ENCODE measurements at regions not wholly inside any gene's neighbourhood (a gene's known extent, or its start where the extent isn't known, plus 50 kb on each side); places are given as distances from the start of the nearest gene placed in this dataset.

- Histone ChIP-seq H3K36me3 (ENCODE audit: control insufficient read depth, low read depth, low read length) (no peaks in the 10 kb centered on the region), H3K9ac (ENCODE audit: low read length) (no peak overlapping the region), H3K4me1 (ENCODE audit: control insufficient read depth, low read depth, low read length) (no peaks in the 10 kb centered on the region), H3K27ac (ENCODE audit: low read length) (no peak overlapping the region), H3K9me3 (ENCODE audit: control insufficient read depth, low read depth, low read length) (no peaks in the 10 kb centered on the region), H3K4me3 (ENCODE audit: low read length) (no peak overlapping the region), H3K27me3 (ENCODE audit: control insufficient read depth, insufficient read depth, low read length) (no peaks in the 10 kb centered on the region)
Measured at GRCh38 chr7:136245327-136246004, 268.3 kb upstream of the MTPN start.

- no peaks in the 10 kb centered on the region for H3K36me3 ChIP-seq (ENCODE audit: control insufficient read depth, low read depth, low read length)
- no peaks in the 10 kb centered on the region for H3K9me3 ChIP-seq (ENCODE audit: control insufficient read depth, low read depth, low read length)
- no peak overlapping the region for H3K27ac ChIP-seq (ENCODE audit: low read length)
- H3K9ac ChIP-seq (ENCODE audit: low read length) = no peak overlapping the region
- no peaks in the 10 kb centered on the region for H3K27me3 ChIP-seq (ENCODE audit: control insufficient read depth, insufficient read depth, low read length)
- no peaks in the 10 kb centered on the region for H3K4me1 ChIP-seq (ENCODE audit: control insufficient read depth, low read depth, low read length)
- no peak overlapping the region for H3K4me3 ChIP-seq (ENCODE audit: low read length)
Measured at GRCh38 chr7:136234040-136234439, 256.9 kb upstream of the MTPN start.

GRCh38 chr7:136230210-136230609 lies 253.1 kb upstream of the MTPN start:
- Histone ChIP-seq H3K36me3 (ENCODE audit: control insufficient read depth, low read depth, low read length) (no peaks in the 10 kb centered on the region), H3K27me3 (ENCODE audit: control insufficient read depth, insufficient read depth, low read length) (no peaks in the 10 kb centered on the region), H3K27ac (ENCODE audit: low read length) (no peak overlapping the region), H3K9ac (ENCODE audit: low read length) (no peak overlapping the region), H3K4me3 (ENCODE audit: low read length) (no peak overlapping the region), H3K9me3 (ENCODE audit: control insufficient read depth, low read depth, low read length) (no peaks in the 10 kb centered on the region), H3K4me1 (ENCODE audit: control insufficient read depth, low read depth, low read length) (no peaks in the 10 kb centered on the region)

GRCh38 chr7:136229790-136230189 lies 252.6 kb upstream of the MTPN start:
- Histone ChIP-seq H3K9me3 (ENCODE audit: control insufficient read depth, low read depth, low read length) (no peaks in the 10 kb centered on the region), H3K4me3 (ENCODE audit: low read length) (no peak overlapping the region), H3K27ac (ENCODE audit: low read length) (no peak overlapping the region), H3K36me3 (ENCODE audit: control insufficient read depth, low read depth, low read length) (no peaks in the 10 kb centered on the region), H3K9ac (ENCODE audit: low read length) (no peak overlapping the region), H3K4me1 (ENCODE audit: control insufficient read depth, low read depth, low read length) (no peaks in the 10 kb centered on the region), H3K27me3 (ENCODE audit: control insufficient read depth, insufficient read depth, low read length) (no peaks in the 10 kb centered on the region)

GRCh38 chr7:136228171-136228570 lies 251.0 kb upstream of the MTPN start:
- Histone ChIP-seq H3K36me3 (ENCODE audit: control insufficient read depth, low read depth, low read length) (no peaks in the 10 kb centered on the region), H3K9me3 (ENCODE audit: control insufficient read depth, low read depth, low read length) (no peaks in the 10 kb centered on the region), H3K27me3 (ENCODE audit: control insufficient read depth, insufficient read depth, low read length) (no peaks in the 10 kb centered on the region), H3K9ac (ENCODE audit: low read length) (no peak overlapping the region), H3K4me1 (ENCODE audit: control insufficient read depth, low read depth, low read length) (no peaks in the 10 kb centered on the region), H3K4me3 (ENCODE audit: low read length) (no peak overlapping the region), H3K27ac (ENCODE audit: low read length) (no peak overlapping the region)

- H3K9me3 ChIP-seq (ENCODE audit: control insufficient read depth, low read depth, low read length) = no peaks in the 10 kb centered on the region
- no peaks in the 10 kb centered on the region for H3K27me3 ChIP-seq (ENCODE audit: control insufficient read depth, insufficient read depth, low read length)
- H3K4me1 ChIP-seq (ENCODE audit: control insufficient read depth, low read depth, low read length) = no peaks in the 10 kb centered on the region
- H3K4me3 ChIP-seq (ENCODE audit: low read length) = no peak overlapping the region
- no peaks in the 10 kb centered on the region for H3K36me3 ChIP-seq (ENCODE audit: control insufficient read depth, low read depth, low read length)
- H3K27ac ChIP-seq (ENCODE audit: low read length) = no peak overlapping the region
- H3K9ac ChIP-seq (ENCODE audit: low read length) = no peak overlapping the region
Measured at GRCh38 chr7:136214356-136214755, 237.2 kb upstream of the MTPN start.

- H3K27me3 ChIP-seq (ENCODE audit: control insufficient read depth, insufficient read depth, low read length) = no peaks in the 10 kb centered on the region
- H3K27ac ChIP-seq (ENCODE audit: low read length) = no peak overlapping the region
- no peak overlapping the region for H3K9ac ChIP-seq (ENCODE audit: low read length)
- no peaks in the 10 kb centered on the region for H3K9me3 ChIP-seq (ENCODE audit: control insufficient read depth, low read depth, low read length)
- no peaks in the 10 kb centered on the region for H3K4me1 ChIP-seq (ENCODE audit: control insufficient read depth, low read depth, low read length)
- no peaks in the 10 kb centered on the region for H3K36me3 ChIP-seq (ENCODE audit: control insufficient read depth, low read depth, low read length)
- no peak overlapping the region for H3K4me3 ChIP-seq (ENCODE audit: low read length)
Measured at GRCh38 chr7:136213012-136213411, 235.9 kb upstream of the MTPN start.

- Histone ChIP-seq H3K4me1 (ENCODE audit: control insufficient read depth, low read depth, low read length) (no peaks in the 10 kb centered on the region), H3K9ac (ENCODE audit: low read length) (no peak overlapping the region), H3K9me3 (ENCODE audit: control insufficient read depth, low read depth, low read length) (no peaks in the 10 kb centered on the region), H3K4me3 (ENCODE audit: low read length) (no peak overlapping the region), H3K27me3 (ENCODE audit: control insufficient read depth, insufficient read depth, low read length) (no peaks in the 10 kb centered on the region), H3K36me3 (ENCODE audit: control insufficient read depth, low read depth, low read length) (no peaks in the 10 kb centered on the region), H3K27ac (ENCODE audit: low read length) (no peak overlapping the region)
Measured at GRCh38 chr7:136210664-136211063, 233.5 kb upstream of the MTPN start.

- H3K27ac ChIP-seq (ENCODE audit: low read length) = no peak overlapping the region
- no peaks in the 10 kb centered on the region for H3K36me3 ChIP-seq (ENCODE audit: control insufficient read depth, low read depth, low read length)
- no peaks in the 10 kb centered on the region for H3K4me1 ChIP-seq (ENCODE audit: control insufficient read depth, low read depth, low read length)
- no peak overlapping the region for H3K9ac ChIP-seq (ENCODE audit: low read length)
- no peaks in the 10 kb centered on the region for H3K9me3 ChIP-seq (ENCODE audit: control insufficient read depth, low read depth, low read length)
- H3K4me3 ChIP-seq (ENCODE audit: low read length) = no peak overlapping the region
- no peaks in the 10 kb centered on the region for H3K27me3 ChIP-seq (ENCODE audit: control insufficient read depth, insufficient read depth, low read length)
Measured at GRCh38 chr7:136210079-136210478, 232.9 kb upstream of the MTPN start.

GRCh38 chr7:136205956-136206355 lies 228.8 kb upstream of the MTPN start:
- no peaks in the 10 kb centered on the region for H3K4me1 ChIP-seq (ENCODE audit: control insufficient read depth, low read depth, low read length)
- H3K27me3 ChIP-seq (ENCODE audit: control insufficient read depth, insufficient read depth, low read length) = no peaks in the 10 kb centered on the region
- H3K4me3 ChIP-seq (ENCODE audit: low read length) = no peak overlapping the region
- H3K27ac ChIP-seq (ENCODE audit: low read length) = no peak overlapping the region
- H3K9ac ChIP-seq (ENCODE audit: low read length) = no peak overlapping the region
- no peaks in the 10 kb centered on the region for H3K36me3 ChIP-seq (ENCODE audit: control insufficient read depth, low read depth, low read length)
- H3K9me3 ChIP-seq (ENCODE audit: control insufficient read depth, low read depth, low read length) = no peaks in the 10 kb centered on the region

GRCh38 chr7:136198168-136198567 lies 221.0 kb upstream of the MTPN start:
- peaks cover 5% of the 10 kb centered on the region for H3K9me3 ChIP-seq (ENCODE audit: control insufficient read depth, low read depth, low read length)
- no peaks in the 10 kb centered on the region for H3K36me3 ChIP-seq (ENCODE audit: control insufficient read depth, low read depth, low read length)
- no peaks in the 10 kb centered on the region for H3K27me3 ChIP-seq (ENCODE audit: control insufficient read depth, insufficient read depth, low read length)
- no peak overlapping the region for H3K27ac ChIP-seq (ENCODE audit: low read length)
- no peaks in the 10 kb centered on the region for H3K4me1 ChIP-seq (ENCODE audit: control insufficient read depth, low read depth, low read length)
- no peak overlapping the region for H3K9ac ChIP-seq (ENCODE audit: low read length)
- H3K4me3 ChIP-seq (ENCODE audit: low read length) = no peak overlapping the region

GRCh38 chr7:136194878-136195277 lies 217.7 kb upstream of the MTPN start:
- no peak overlapping the region for H3K9ac ChIP-seq (ENCODE audit: low read length)
- H3K4me1 ChIP-seq (ENCODE audit: control insufficient read depth, low read depth, low read length) = no peaks in the 10 kb centered on the region
- no peak overlapping the region for H3K4me3 ChIP-seq (ENCODE audit: low read length)
- H3K9me3 ChIP-seq (ENCODE audit: control insufficient read depth, low read depth, low read length) = peaks cover 5% of the 10 kb centered on the region
- no peaks in the 10 kb centered on the region for H3K36me3 ChIP-seq (ENCODE audit: control insufficient read depth, low read depth, low read length)
- no peak overlapping the region for H3K27ac ChIP-seq (ENCODE audit: low read length)
- no peaks in the 10 kb centered on the region for H3K27me3 ChIP-seq (ENCODE audit: control insufficient read depth, insufficient read depth, low read length)
